Dermis blood vessel endothelial cell (primary cell): ENCODE measurements at regions not wholly inside any gene's neighbourhood (a gene's known extent, or its start where the extent isn't known, plus 50 kb on each side); places are given as distances from the start of the nearest gene placed in this dataset.

Experiments
- DNase-seq: peaks from one replicate; pipeline ENCODE4 v3.0.0; 2010

DNA sequence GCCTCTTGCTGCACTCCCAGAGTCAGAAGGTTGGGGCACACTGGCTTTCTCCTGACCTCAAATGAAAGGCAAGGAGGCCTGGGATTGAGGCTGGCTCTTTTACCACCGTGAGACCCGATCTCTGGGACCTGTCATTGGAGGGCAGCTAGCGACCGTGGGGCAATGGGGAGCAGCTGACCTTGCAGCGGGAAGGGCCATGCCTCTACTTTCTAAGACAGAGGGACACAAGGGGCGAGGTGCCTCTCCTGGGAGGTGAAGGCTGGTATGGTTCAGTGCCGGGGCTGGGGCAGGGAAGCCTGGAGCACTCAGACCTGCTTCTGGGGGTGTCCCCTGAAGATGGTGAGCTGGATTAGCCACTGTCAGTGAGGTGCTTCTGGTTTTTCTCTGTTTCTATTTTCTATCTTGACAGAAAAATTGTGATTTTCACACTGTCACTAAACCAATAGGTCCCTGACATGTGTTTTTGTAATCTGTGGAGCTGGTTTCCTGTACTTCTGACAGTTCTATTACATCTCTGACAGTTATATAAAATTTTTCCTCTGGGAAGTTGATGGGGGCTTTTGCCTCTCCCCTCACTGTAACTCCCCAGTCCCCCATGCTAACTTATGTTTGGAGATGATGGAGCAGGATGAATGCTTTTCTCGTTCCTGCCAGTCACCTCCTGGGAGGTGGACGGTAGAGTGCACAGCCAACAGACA, 340.8 kb downstream of the RPS24 start:
- no peak for DNase-seq

DNA sequence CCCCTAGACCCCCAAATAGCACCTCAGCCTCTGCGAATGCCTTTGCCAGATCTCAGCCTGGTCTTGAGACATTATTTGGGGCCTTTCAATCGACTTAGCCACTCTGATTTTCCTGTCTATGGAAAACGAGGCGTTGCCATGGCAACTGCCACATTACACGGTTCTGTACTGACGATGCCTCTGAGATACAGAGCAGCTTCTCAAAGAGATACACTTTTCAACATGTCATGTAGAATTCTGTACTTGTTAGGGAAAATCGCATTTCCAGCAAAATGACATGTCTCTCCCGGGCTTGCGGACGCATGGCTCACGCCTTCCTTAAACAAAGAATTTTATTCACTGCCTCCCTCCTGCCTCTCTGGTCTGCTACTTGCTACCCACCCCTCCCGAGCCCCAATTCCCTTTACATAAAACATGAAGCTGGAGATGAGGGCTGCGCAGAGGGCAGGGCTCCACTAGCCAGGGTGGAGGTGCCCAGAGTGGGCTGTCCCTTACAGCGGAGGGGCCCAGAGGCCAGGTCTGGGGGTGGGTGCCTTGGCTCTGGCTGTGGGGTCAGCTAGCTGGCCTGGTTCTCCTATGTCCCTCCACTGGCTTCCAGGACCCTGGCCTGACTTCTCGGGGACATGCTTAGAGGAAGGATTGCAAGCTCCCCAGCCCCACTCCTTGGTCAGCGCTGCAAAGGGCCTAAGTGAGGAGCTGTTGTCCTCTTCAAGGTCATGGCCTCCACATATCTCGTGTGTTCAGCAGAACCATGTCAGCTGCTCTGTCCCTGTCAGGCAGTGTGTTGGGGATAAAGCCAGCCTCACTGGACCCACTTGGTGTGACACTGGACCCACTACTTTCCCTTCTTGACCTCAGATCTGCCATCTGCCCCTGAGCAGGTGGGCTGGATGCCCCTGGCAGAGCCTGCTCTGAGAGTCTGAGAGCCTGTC, 342.5 kb downstream of the RPS24 start:
- no peak for DNase-seq

DNA sequence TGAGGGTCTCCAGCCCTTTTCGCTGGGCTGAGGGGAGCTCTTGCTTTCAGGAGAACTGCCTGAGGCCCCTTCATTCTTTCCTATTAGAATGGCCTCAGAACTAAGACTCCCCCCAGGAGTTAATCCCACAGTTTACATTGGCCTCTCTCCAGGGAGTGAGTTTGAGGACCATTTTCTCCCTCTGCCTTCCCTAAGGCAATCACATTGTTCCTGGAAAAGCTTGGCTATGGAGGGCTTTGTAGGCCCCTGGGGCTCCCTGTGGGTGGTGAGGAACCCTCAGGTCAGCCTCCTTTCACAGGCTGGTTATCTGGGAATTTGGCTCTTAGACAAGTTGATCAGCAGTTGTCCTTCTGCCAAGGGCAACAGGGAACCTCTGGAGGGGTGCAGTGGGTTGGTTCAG, 343.7 kb downstream of the RPS24 start:
- DNase-seq: no peak

DNA sequence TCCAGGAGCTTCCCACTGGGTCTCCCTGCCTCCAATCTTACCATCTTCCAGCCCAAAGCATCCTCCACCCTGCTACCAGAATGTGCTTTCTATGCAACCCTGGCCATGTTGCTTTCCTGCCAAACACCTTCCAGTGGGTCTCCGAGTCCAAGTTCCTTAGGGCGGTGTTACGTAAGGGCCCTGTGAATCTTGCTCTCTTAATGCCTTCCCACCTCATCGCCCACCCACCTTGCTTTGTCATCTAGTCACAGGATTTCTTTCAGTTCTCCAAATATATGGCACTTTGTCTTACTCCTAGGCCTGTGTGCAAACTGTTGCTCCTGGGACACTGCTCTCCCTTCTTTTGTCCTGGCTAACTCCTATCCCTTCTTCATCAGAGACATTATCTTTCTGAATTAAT, 344.5 kb downstream of the RPS24 start:
- no peak for DNase-seq

DNA sequence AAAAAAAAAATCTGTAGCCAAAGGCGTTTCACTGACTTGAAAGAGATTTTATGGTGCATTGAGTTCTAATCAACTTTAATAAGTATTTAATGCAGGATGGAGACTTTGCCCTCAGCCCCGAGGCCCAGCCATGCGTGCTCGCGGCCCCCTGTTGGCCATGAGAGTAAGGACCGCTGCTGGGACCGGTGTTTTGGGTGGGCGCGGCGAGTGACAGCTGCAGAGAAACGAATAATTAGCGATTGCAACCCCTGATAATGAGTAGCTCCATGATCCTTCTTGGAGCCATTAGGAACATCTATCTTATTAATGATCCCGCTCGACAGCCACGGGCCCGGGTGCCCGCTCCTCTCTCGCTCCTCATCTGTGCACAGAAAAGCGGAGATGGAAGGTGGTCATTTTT, 347.4 kb downstream of the RPS24 start:
- DNase-seq: peak; percentile 21

DNA sequence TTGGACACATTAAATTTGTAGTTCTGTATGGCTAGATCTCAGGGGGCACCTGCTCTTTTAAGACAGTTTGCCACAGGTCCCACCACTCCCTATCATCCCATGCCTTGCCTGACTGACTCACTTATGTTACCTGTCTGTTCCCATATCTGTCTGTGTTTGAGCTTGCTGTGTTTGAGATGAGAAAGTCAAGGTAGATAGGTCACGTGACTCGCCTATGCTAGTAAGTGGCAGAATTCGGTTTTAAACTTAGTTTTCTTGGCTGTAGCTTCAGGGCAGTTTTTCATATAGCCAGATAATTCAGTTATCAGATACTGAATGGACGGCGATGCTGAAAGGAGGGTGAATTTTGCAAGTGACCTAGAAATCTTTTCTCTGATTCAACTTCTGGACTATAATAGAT, 348.4 kb downstream of the RPS24 start:
- DNase-seq: no peak

DNA sequence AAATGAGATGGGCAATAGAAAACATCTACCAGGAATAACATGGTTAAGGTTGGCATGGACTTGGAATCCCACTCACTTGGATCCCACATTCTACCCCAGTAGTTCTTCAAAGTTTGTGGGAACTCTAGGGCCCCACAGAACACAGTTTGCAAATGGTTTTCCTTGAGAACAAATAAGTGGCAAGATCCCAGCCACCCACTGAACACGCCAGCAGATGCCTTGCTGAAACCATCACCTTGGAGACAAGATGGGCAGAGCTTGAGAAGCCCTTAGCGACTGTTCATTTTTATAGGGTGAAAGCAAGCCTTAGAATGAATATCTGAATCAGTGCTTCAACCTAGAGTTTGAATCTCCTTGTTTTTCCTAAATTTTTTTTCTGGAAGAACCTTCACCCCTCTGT, 349.1 kb downstream of the RPS24 start:
- DNase-seq: no peak

DNA sequence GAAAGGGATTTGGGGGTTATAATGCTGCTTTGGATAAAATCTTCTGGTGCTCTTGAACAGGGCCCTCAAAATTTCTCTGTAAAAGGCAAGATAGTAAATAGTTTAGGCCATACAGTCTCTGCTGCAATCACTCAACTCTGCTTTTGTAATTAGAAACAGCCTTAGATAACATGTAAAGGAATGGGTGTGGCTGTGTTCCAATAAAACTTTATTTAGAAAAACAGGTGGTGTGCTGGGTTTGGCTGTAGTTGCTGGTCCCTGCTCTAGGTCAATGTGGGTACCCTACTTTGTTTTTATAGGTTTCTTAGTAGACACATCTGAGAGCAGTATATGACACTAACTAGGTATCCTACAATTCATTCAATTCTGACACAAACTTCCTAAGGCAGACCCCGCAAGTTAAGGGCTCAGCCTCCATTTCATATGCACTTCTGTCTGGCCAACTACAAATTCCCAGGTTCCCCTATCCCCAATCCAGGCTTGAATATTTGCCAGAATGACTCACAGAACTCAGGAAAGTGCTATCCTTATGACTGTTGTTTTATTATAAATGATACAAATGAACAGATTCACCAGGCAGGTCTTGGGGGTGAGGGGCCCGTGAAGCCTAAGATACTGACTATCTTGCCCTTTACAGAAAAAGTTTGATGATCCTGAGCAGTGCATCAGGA, 349.9 kb downstream of the RPS24 start:
- peak; percentile 12 for DNase-seq

GRCh38 chr10:78384049-78384431, 350.4 kb downstream of the RPS24 start:
- no peak for DNase-seq

GRCh38 chr10:78385599-78385998, 351.9 kb downstream of the RPS24 start:
- DNase-seq: no peak

DNA sequence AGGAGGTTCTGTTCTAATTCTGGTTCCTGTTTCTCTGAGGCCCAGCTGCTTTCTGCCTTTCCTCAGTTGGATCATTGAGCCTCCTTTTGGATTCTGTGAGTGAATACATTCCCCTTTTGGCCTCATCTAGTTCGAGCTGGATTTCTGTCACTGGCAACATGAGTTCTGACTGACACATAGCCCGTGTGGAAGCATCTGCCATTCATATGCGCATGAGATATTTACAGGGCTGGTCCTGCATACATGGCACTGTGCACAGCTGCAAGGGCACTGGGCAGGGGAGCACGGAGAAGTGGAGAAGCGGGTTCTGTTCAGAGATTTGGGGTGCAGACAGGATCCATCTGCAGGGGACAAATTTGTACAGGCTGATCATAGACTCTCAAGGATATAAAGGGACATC, 352.8 kb downstream of the RPS24 start:
- DNase-seq: no peak

DNA sequence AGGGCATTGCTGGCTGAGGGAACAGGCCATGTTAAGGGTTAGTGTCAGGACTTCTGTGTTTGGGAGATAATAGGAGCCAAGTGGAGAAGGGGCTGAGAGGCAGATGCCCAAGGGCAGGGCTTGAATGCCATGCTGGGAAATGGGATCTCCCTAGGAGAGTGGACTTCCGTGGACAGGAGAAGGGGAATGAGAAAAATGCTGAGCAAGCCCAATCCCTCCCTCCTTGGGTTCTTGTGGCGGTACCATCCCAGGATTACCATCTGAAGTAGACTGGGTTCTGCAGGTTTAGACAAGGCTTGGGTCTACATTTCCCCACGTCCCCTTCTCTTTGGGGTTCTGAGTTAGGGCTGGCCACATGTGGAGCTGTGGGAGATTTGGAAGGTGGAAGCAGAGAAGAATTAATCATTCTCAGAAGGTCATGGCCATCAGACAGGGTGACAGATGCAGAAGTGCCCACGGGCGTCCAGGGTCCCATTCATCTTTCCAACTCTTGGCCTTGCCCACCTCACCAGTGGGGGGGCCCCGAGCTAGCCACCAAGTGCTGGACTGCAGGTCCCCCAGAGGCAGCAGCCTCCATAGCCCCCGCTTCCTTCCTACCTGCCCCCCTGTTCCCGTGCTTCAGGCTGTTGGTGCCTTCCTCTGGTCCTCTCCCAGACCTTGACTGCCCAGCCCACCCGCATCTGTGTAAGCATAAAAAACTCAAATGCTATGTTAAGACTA, 354.8 kb downstream of the RPS24 start:
- no peak for DNase-seq

- no peak for DNase-seq
Observed at GRCh38 chr10:78389419-78389818, 355.8 kb downstream of the RPS24 start.

DNA sequence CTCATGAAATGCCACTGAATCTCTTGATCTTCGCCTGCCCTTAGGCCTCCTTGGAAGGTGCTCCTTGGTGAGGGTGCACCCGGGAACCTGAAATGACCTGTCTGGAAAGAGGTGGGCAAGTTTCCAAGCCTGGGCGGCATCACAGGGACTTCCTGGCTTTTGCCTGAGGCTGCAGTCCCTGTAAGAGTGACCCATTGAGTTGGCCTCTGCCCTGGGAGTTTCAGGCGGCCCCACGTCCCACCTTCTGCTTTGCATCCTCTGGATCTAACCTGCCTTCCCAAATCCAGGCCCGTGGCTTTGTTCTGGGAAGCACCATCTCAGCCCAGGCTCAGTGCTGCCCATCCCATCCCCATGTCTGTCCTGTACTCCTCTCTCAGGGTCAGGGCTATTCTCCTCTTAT, 356.4 kb downstream of the RPS24 start:
- DNase-seq: no peak

DNA sequence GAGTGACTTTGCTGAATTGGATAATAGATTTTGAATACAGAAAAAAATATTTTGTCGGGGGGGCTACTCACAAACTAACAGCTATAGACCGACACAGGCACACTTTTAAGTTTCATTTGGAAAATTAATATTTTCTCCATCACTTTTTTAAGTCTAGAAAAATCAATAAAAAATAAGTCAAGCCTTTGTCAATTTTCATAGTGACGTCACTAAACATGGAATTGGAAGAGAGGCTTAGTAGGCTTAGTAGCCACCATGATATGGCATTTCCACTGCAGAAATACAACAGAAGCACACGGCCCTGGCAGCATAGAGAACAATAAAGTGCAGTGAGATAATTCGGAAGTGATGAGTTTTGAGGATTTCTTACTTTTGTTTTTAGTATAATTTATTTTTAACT, 357.2 kb downstream of the RPS24 start:
- DNase-seq: no peak

GRCh38 chr10:78391585-78391984, 357.9 kb downstream of the RPS24 start:
- no peak for DNase-seq

GRCh38 chr10:78392197-78392596, 358.5 kb downstream of the RPS24 start:
- no peak for DNase-seq

DNA sequence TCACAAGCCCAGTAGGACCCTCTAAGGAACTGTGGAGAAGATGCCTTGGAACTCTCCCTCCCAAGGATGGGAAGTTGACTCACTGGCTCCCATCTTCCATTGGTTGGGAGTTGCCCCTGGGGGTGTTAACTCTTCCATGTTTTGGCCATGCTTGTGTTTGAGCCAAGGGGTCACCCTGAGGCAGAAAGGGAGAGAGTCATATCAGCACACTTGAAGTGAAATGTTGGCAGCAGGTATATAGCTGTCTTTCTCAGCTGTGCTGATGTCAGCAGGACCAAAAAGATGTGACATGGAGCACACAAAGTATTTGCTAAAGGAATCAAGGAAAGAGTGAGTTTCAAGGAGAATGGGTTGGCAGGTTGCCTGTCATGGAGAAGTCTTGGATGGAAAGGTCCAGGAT, 359.4 kb downstream of the RPS24 start:
- DNase-seq: no peak

DNA sequence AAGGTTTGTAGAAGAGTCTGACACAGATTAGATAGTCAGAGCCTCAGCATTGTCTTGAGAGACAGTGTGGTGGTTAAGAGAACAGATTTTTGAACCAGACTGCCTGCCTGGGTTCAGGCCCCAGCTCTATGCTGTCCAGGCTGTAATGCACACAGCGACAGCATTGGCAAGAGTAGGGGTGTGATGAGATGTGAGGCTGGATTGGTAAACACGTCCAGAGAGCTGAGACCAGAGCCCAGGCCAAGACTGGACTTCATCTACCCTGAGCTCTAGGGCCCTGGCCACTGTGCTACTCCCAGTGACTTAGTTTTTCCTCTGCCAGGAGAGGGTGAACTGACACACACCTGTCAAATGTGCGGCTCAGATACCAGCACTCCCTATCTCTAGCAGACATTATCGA, 360.4 kb downstream of the RPS24 start:
- DNase-seq: no peak

- no peak for DNase-seq
Observed at GRCh38 chr10:78395162-78395561, 361.5 kb downstream of the RPS24 start.

DNA sequence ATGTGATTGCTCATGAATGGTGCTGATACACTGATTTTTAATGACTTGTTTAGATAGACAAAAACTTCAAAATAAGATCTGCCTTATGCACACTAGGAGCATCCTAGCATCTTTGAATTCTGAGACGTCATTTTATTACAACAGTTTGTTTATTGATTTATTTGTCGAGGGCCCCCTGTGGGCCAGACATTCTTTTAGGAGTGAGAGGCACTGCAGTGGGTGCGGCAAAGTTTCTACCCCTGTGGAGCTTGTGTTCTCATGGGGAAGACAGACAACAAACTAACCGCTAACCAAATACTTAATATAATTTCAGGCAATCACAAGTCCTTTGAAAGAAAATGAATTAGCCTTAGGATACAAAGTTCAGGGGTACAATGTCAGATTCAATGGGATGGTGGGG, 363.1 kb downstream of the RPS24 start:
- no peak for DNase-seq

- DNase-seq: no peak
Observed at GRCh38 chr10:78397786-78398185, 364.1 kb downstream of the RPS24 start.

DNA sequence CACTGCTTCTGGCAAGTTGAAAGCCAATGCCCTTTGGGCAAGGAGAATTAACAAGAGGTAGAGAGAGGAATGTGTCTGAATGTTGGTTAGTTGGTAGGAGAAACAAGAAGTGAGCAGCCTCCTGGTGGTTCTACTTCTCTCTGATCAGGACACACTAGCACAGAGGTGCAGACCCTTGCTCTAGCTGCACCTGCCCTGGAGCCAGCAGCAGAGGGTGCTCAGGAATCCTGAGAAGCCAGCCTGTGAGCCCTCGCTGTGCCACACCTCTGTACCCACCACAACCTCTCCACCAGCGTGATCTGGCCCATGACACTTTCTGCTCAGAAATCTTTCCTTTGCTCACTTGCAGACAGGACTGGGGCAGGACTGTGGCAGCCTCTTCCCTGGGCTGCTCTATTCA, 364.7 kb downstream of the RPS24 start:
- no peak for DNase-seq
